NCI-H1105 treated with DMSO at 0.1 percent for 48 hours (cell line): ENCODE measurements at regions not wholly inside any gene's neighbourhood (a gene's known extent, or its start where the extent isn't known, plus 50 kb on each side); places are given as distances from the start of the nearest gene placed in this dataset.
"Not testable (repeated sequence)": the region's sequence is repeated elsewhere in the genome, so short reads cannot be mapped to it uniquely, and the experiment has no call there.

Experiments
- DNase-seq: peaks from one replicate; lab custom pipeline; 2025; lab: John Stamatoyannopoulos, UW

DNA sequence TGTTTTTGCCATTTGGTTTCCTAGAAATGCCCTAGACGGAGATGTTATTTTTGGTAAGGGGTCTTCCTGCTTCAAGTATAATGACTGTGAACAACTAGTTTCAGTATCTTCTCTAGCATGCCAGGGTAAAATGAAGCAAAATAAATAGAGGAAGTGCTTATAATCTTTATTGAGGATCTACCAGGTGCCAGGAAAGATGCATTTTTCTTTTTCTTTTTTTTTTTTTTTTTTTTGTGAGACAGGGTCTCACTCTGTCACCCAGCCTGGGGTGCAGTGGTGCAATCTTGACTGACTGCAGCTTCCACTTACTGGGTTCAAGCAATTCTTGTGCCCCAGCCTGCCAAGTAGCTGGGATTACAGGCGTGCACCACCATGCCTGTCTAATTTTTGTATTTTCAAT, 146.6 kb upstream of the GRK3 start:
- DNase-seq, result not testable (repeated sequence)

GRCh38 chr22:25419247-25420113, 145.0 kb upstream of the GRK3 start:
- no peak for DNase-seq

DNA sequence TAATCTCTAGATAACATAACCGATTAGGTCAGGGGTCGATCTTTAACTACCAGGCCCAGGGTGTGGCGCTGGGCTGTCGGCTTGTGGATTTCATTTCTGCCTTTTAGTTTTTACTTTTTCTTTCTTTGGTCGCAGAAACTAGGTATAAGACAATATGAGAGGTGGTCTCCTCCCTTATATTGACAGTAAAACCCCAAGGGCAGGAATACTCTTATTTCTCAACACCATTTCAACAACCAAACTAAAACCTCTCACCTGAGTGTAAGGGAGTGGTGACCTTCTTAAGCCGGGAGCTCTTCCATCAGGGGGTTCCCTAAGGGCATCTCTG, 144.4 kb upstream of the GRK3 start:
- not testable (repeated sequence) for DNase-seq

DNA sequence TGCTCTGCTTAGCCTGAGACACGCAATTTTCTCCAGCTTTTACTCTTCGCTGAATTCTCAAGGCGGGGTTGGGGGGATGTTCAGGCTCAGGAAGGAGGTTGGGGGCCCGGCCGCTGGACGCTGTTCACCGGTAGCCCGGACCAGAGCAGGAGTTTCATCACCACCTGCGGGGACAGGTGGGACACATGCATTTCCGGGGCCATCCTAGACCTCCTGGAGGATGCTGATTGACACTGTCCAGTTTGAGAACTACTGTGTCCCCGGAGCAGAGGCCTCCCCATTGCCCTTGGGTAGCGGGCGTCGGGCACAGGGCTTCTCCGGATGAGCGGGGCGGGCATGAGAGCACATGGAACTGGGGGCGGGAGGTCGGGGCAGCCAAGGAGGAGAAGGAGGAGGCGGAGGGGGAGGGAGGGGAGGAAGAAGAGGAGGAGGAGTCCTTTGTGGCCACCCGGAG, 144.0 kb upstream of the GRK3 start:
- DNase-seq, result no peak

- peak; percentile 42 for DNase-seq
Observed at GRCh38 chr22:25420925-25421904, 143.3 kb upstream of the GRK3 start.

- DNase-seq, result not testable (repeated sequence)
Observed at GRCh38 chr22:25426530-25427308, 137.8 kb upstream of the GRK3 start.

GRCh38 chr22:25431637-25432342, 132.7 kb upstream of the GRK3 start:
- not testable (repeated sequence) for DNase-seq

DNA sequence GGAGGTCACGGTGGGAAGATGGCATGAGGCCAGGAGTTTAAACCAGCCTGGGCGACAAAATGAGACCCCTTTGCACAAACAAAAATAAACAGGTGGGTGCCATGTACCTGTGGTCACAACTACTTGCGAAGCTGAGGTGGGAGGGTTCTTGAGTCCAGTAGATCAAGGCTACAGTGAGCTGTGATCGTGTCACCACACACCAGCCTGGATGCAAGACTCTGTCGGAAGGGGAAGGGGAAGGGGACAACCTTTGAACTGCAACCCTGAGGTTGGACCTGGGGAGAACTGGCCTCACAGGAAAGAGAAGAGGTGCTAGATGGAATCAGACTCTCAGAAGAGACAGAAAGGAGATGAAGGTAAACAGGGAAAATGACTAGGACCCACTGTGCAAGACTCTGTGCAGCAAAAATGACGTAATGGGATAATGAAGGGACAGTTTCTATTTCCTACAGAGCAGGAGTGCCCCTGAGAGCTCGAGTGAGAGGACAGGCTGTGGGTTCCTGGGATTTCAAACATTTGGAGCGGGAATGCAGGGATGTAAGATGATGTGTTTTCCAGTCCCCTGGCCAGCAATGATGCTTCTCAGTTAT, 131.0 kb upstream of the GRK3 start:
- not testable (repeated sequence) for DNase-seq

GRCh38 chr22:25437414-25438160, 126.9 kb upstream of the GRK3 start:
- no peak for DNase-seq

GRCh38 chr22:25447067-25447685, 117.3 kb upstream of the GRK3 start:
- no peak for DNase-seq

DNA sequence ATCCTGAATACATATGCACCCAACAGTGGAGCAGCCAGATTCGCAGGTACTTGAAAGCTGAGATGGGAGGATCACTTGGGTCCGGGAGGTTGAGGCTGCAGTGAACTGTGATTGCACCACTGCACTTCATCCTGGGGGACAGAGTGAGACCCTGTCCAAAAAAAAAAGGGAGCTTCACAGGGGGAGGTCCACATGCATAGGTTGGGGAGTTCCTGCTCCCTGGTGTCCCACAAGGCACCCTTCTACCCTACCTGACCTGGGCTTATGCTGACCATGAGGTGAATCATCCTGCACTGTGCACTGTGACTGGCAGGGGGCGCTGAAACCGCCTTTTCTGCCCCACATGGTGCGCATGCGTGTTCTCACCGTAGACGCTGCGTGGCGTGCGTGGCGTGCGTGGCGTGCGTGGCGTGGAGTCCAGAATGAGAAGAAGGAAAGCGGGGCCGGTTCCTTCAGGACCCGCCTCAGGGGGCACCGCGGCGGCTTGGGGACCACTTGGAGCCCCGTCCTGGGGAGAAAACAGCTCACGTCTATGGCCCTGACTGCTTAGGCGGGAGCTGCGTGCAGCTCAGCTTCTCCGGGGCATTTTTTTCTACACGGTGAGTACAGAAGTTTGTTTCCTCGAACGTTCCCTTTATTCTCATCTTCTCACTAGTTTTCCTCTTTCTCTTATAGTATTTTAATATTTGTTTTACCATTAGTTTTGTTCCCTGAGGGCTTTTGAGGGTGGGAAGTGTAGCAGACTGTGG, 116.6 kb upstream of the GRK3 start:
- DNase-seq, result peak; percentile 80

DNA sequence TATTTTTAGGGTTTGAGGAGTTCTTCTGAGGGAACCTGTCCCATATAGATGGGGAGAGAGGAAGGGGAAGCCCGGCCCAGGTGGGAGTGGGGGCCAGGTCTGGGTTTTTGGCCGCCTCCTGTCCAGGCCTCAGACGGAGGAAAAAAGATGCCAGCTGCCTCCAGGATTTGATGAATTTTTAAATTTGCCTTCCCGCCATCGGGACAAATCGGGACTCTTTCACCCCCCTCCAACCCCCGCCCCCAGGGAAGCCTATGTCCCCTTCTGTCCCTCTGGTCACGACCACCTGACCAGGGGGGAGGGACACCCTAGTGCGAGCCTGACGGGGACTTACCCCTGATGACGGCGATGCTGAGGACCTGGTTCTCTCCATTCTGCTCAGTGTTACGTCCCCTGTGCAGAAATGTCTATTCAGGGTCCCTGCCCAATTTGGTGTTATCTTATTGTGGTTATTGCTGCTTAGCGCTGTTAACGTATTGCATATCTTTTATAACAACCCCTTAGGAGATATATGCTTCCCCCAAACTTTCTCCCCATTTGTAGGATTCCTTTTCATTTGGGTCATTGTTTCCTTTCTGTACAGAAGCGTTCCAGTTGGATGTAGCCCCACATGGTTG, 115.9 kb upstream of the GRK3 start:
- no peak for DNase-seq

DNA sequence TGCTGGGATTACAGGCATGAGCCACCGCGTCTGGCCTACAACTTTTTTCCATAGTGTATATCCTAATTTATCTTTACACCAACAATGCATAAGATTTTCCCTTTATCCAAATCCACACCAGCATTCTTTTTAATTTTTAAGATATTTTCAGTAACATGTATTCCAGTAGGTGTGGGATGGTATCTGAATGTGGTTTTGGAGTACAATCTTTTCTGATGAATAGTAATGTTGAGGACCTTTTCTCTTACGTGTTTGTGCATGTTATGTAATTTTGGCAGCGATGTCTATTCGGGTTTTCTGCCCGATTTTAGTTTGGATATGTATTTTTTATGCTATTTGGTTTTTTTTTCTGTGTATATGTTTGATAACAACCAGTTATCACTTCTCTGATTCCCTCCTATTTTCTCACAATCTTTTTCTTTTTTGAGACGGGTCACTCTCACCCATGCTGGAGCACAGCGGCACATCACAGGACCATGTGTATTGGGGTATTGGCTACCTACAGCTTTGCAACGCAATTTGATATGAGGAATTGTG, 114.6 kb upstream of the GRK3 start:
- no peak for DNase-seq

- DNase-seq, result no peak
Observed at GRCh38 chr22:25451480-25452114, 112.9 kb upstream of the GRK3 start.

- DNase-seq, result no peak
Observed at GRCh38 chr22:25452116-25452700, 112.3 kb upstream of the GRK3 start.

GRCh38 chr22:25453058-25453457, 111.4 kb upstream of the GRK3 start:
- DNase-seq, result no peak

- DNase-seq, result no peak
Observed at GRCh38 chr22:25453557-25453956, 110.9 kb upstream of the GRK3 start.
